Germinal center (tissue), 1 donor: ENCODE measurements at regions not wholly inside any gene's neighbourhood (a gene's known extent, or its start where the extent isn't known, plus 50 kb on each side); places are given as distances from the start of the nearest gene placed in this dataset.
"Not testable (repeated sequence)": the region's sequence is repeated elsewhere in the genome, so short reads cannot be mapped to it uniquely, and the experiment has no call there.

Source experiments
- DNase-seq: peaks from one replicate; pipeline ENCODE4 v3.0.0; 2012; ENCODE audit warnings: mixed read lengths, low spot score

GRCh38 chr4:64821219-64821976 lies 412.1 kb upstream of the TECRL start:
- no peak for DNase-seq

- no peak for DNase-seq
These were observed 405.4 kb upstream of the TECRL start for GRCh38 chr4:64814616-64815015.

DNA sequence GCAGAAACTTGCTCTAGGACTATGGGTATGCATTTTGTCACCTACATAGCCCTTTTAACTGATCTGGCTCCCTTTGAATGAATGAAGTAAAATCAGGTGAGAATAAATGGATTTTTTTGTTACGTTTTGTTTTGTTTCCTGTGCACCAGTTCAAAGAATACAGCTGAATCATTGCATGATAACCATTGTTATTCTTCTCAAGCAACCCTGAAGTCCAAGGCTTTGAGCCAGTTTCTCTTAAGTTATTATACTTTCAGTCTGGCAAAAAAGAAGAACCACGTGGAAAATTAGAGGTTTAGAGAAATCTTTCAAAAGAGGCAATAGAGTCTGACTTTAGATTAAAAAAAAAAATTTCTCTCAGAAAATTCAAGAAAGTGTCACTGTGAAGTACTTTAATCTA lies 398.6 kb upstream of the TECRL start:
- no peak for DNase-seq

DNA sequence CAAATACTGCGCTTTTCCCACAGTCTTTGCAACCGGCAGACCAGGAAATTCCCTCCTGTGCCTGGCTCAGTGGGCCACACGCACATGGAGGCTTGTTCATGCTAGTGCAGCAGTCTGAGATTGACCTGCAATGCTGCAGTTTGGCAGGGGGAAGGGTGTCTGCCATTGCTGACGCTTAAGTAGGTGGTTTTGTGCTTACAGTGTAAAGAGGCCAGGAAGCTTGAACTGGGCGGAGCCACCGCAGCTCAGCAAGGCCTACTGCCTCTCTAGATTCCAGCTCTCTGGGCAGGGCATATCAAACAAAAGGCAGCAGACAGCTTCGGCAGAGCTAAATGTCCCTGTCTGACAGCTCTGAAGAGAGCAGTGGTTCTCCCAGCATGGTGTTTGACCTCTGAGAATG lies 390.5 kb upstream of the TECRL start:
- no peak for DNase-seq

- DNase-seq: not testable (repeated sequence)
These were observed 389.6 kb upstream of the TECRL start for GRCh38 chr4:64798828-64799227.

DNA sequence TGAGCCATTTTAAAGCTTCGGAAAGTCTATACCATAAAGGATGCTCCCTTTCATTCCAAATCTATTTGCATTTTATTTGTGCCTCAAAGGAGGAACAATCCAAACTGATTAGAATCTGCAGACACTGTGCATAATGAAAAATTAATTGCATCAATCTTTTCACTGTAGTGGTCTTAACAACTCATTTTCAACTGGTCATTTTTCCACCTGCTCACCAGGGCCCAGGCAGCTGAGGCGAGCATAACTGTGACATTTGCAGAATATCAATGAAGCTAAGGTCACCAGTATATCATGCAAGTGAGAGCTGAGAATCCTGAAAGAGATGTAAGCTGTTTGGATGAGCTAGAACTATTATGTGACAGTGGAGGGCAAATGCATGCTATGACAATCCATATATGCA lies 387.3 kb upstream of the TECRL start:
- no peak for DNase-seq

DNA sequence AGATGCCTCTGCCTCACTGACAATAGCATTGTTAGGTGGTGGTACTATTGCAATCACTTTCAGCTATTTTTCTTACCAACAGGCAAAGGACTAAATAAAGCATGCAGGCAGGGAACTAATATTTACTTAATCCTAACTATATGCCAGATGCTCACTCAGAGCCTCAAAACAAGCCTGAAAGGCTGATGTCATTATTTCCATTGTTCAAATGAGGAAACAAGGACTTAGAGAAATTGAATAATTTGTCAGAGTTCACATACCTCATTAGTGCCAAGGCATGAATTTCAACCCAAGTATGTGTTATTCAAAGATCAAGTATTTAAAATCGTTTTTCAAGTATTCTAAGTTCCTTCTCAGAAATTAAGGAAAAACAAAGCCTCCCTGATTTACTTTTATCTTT lies 374.9 kb upstream of the TECRL start:
- no peak for DNase-seq

GRCh38 chr4:64781737-64782326 lies 372.6 kb upstream of the TECRL start:
- no peak for DNase-seq

GRCh38 chr4:64780664-64781063 lies 371.4 kb upstream of the TECRL start:
- DNase-seq: no peak

GRCh38 chr4:64777286-64777685 lies 368.0 kb upstream of the TECRL start:
- DNase-seq: no peak

- no peak for DNase-seq
These were observed 367.6 kb upstream of the TECRL start for GRCh38 chr4:64776820-64777219.

DNA sequence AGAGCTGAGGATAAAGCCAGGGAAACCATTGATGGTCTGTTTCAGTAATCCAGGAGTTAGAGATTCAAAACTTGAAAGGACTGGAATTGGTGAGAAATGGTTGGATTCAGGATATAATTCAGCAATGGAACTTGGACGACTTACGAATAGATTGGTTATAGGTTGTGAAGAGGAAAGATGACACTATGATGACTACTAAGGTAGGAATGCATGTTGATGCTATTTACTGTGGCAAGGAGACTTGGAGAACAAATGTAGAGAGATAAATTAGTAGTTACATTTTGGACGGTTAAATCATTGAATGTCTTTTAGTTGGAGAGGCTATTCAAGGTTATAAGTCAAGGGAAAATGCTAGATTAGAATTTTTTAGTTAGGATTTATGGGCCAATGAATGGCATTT lies 365.4 kb upstream of the TECRL start:
- DNase-seq: no peak

DNA sequence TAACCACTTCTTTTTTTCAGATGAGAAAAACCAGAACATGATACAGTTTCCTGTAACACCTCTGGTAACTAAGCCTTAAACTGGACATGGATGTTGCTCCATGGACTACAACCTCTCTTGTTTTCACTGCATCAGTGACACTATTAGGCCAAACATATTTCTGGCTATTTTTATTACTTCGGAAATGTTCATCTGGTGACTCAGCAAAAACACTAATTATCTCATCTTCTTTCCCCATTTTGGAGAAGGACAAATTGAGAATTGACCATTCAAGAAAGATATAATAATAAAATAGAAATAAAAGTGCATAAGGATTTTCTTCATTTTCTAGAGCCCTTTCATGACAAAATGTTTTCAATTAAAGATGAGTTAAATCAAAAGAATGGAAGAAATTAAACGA lies 361.9 kb upstream of the TECRL start:
- no peak for DNase-seq

- no peak for DNase-seq
These were observed 358.3 kb upstream of the TECRL start for GRCh38 chr4:64767547-64767946.

DNA sequence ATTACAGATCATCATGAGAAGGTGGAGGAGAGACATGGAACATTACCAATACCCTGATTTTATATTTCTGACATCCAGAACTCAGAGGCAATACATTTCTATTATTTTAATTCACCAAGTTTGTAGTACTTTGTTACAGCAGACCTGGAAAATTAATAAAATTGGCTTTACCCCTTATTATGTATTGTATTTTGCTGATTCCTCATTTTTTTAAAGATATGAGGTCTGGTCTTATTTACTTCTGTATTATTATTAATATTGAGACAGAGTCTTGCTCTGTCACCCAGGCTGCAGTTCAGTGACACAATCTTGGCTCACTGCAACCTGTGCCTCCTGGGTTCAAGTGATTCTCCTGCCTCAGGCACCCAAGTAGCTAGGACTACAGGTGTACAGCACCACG lies 357.3 kb upstream of the TECRL start:
- DNase-seq: no peak

GRCh38 chr4:64756016-64756415 lies 346.8 kb upstream of the TECRL start:
- DNase-seq: no peak

DNA sequence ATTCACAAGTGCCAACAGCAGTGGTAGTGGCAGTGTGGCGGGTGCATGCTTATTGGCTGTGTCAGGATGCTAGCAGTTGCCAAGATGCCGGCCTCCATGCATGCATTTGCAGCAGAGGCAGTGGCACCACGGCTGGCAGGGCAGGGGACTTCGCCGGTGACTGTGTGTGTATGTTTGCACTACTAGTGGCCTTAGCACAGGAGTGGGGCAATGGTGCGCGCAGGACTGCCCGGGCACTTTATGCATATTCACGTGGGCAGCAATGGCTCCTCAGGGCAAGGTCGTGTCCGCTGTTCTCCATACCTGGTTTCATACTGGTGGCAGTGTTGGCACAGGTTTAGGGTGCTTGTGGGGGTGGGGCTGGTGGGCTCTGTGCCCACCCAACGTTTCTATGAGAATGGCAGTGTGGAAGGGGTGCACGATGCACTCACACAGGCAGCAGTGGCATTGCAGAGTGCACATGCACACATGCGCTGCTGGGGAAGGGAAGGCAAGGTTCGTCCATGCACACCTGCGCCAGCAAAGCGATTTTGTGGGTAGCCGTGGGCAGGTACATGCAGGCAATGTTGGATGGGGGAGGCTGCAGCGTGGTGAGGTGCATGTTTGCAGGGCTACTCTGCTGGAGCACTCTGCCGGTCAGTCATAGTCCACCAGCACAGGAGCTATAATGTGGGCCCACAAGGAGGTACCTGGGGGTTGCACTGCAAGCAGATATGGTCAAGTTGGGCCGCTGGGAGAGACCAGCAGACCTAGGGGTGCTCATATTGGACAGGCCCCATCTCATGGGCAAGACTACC lies 338.9 kb upstream of the TECRL start:
- no peak for DNase-seq

- no peak for DNase-seq
These were observed 329.0 kb upstream of the TECRL start for GRCh38 chr4:64738240-64738639.

DNA sequence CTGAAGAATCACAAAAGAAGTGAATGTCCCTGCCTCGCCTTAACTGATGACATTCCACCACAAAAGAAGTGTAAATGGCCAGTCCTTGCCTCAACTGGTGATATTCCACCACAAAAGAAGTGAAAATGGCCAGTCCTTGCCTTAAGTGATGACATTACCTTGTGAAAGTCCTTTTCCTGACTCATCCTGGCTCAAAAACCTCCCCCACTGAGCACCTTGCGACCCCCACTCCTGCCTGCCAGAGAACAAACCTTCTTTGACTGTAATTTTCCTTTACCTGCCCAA lies 328.5 kb upstream of the TECRL start:
- DNase-seq: not testable (repeated sequence)

GRCh38 chr4:64737026-64737853 lies 328.0 kb upstream of the TECRL start:
- no peak for DNase-seq

DNA sequence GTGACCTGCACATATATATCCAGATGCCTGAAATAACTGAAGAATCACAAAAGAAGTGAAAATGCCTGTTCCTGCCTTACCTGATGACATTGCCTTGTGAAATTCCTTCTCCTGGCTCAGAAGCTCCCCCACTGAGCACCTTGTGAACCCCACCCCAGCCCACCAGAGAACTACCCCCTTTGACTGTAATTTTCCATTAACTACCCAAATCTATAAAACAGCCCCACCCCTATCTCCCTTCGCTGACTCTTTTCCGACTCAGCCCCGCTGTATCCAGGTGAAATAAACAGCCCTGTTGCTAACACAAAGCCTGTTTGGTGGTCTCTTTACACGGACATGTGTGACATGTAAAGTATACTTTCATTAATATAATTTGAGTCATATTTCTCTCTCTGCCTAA lies 320.3 kb upstream of the TECRL start:
- no peak for DNase-seq

DNA sequence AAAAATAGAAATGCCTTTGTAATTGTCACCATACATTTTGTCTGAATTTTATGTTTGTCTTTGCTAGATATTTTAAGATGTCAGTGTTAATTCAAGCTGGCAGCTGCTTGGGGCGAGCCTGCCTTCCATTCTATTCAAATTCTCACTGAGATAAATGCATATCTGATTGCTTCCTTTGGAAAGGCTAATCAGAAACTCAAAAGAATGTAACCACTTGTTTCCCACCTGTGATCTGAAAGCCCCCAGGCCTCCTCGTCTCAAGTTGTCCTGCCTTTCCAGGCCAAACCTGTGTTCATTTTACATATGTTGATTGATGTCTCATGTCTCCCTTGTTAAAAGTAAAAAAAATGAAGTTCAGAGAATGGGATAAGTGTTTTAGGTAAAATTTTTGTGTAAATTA lies 318.7 kb upstream of the TECRL start:
- no peak for DNase-seq

DNA sequence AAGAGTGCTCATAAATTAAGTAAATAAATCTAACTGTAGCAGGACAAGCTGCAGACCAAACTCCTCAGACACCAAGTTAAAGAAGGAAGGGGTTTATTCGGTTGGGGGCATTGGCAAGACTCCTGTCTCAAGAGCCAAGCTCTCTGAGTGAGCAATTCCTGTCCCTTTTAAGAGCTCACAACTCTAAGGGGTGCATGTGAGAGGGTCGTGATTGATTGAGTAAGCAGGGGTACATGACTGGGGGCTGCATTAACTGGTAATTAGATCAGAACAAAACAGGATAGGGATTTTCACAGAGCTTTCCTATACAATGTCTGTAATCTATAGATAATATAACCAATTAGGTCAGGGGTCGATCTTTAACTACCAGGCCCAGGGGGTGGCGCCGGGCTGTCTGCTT lies 318.1 kb upstream of the TECRL start:
- not testable (repeated sequence) for DNase-seq
